ENCODE measurements at regions not wholly inside any gene's neighbourhood (a gene's known extent, or its start where the extent isn't known, plus 50 kb on each side); places are given as distances from the start of the nearest gene placed in this dataset.

GRCh38 chr20:21033817-21034216, 72.3 kb downstream of the LINC00237 start:
- Histone ChIP-seq H3K79me2 (ENCODE audit: insufficient read depth, low read length) (no peaks in the 10 kb centered on the region), H3K4me1 (ENCODE audit: insufficient read depth, low read length) (no peaks in the 10 kb centered on the region), H3K4me2 (ENCODE audit: low read length) (no peak overlapping the region), H3K4me3 (ENCODE audit: insufficient read depth, low read depth, low read length) (no peak overlapping the region), H2AFZ (ENCODE audit: low read depth, low read length) (no peak overlapping the region), H4K20me1 (ENCODE audit: insufficient read depth, low read length) (no peaks in the 10 kb centered on the region), H3K9me3 (ENCODE audit: insufficient read depth, low read depth, low read length) (no peaks in the 10 kb centered on the region), H3K9ac (ENCODE audit: low read length) (no peak overlapping the region), H3K27ac (ENCODE audit: low read depth, low read length) (no peak overlapping the region), H3K36me3 (ENCODE audit: insufficient read depth, low read length) (no peaks in the 10 kb centered on the region), H3K27me3 (ENCODE audit: insufficient read depth, low read length) (no peaks in the 10 kb centered on the region)
- no peak overlapping the region for H3K4me3 Mint-ChIP-seq (ENCODE audit: unreplicated experiment)
- no peak for TF ChIP-seq CTCF (IDR thresholded peaks at IDR 0.05; ENCODE audit: insufficient read depth, low read depth, low read length)
- TF ChIP-seq EZH2 (IDR thresholded peaks at IDR 0.05; ENCODE audit: insufficient read depth, low read length) = no peak
- no peaks in the 10 kb centered on the region for H3K9me3 Mint-ChIP-seq (ENCODE audit: unreplicated experiment)
- no peaks in the 10 kb centered on the region for H3K36me3 Mint-ChIP-seq (ENCODE audit: low read depth, unreplicated experiment)
- FAIRE-seq = no peak
- H3K27me3 Mint-ChIP-seq (ENCODE audit: low read depth, unreplicated experiment) = peaks cover 18% of the 10 kb centered on the region
- no peak for DNase-seq (ENCODE audit: low read depth)
- no peaks in the 10 kb centered on the region for H3K4me1 Mint-ChIP-seq (ENCODE audit: low read depth, unreplicated experiment)
- no peak overlapping the region for H3K27ac Mint-ChIP-seq (ENCODE audit: unreplicated experiment)

GRCh38 chr20:21031666-21032065, 74.5 kb downstream of the LINC00237 start:
- H3K27me3 ChIP-seq (ENCODE audit: insufficient read depth, low read length) = no peaks in the 10 kb centered on the region
- Mint-ChIP-seq H3K4me3 (ENCODE audit: unreplicated experiment) (no peak overlapping the region), H3K4me1 (ENCODE audit: low read depth, unreplicated experiment) (peaks cover 1% of the 10 kb centered on the region), H3K27me3 (ENCODE audit: low read depth, unreplicated experiment) (peaks cover 18% of the 10 kb centered on the region), H3K36me3 (ENCODE audit: low read depth, unreplicated experiment) (no peaks in the 10 kb centered on the region), H3K9me3 (ENCODE audit: unreplicated experiment) (no peaks in the 10 kb centered on the region), H3K27ac (ENCODE audit: unreplicated experiment) (no peak overlapping the region)
- no peak overlapping the region for H2AFZ ChIP-seq (ENCODE audit: low read depth, low read length)
- TF ChIP-seq EZH2 (IDR thresholded peaks at IDR 0.05; ENCODE audit: insufficient read depth, low read length) (no peak), CTCF (IDR thresholded peaks at IDR 0.05; ENCODE audit: insufficient read depth, low read depth, low read length) (no peak)
- no peaks in the 10 kb centered on the region for H3K79me2 ChIP-seq (ENCODE audit: insufficient read depth, low read length)
- FAIRE-seq (no peak), DNase-seq (ENCODE audit: low read depth) (no peak)
- no peaks in the 10 kb centered on the region for H3K9me3 ChIP-seq (ENCODE audit: insufficient read depth, low read depth, low read length)
- H3K9ac ChIP-seq (ENCODE audit: low read length) = no peak overlapping the region
- H4K20me1 ChIP-seq (ENCODE audit: insufficient read depth, low read length) = no peaks in the 10 kb centered on the region
- no peak overlapping the region for H3K4me3 ChIP-seq (ENCODE audit: insufficient read depth, low read depth, low read length)
- H3K4me1 ChIP-seq (ENCODE audit: insufficient read depth, low read length) = no peaks in the 10 kb centered on the region
- no peaks in the 10 kb centered on the region for H3K36me3 ChIP-seq (ENCODE audit: insufficient read depth, low read length)
- no peak overlapping the region for H3K4me2 ChIP-seq (ENCODE audit: low read length)
- no peak overlapping the region for H3K27ac ChIP-seq (ENCODE audit: low read depth, low read length)

GRCh38 chr20:21029341-21029740, 76.8 kb downstream of the LINC00237 start:
- Histone ChIP-seq H3K36me3 (ENCODE audit: insufficient read depth, low read length) (no peaks in the 10 kb centered on the region), H2AFZ (ENCODE audit: low read depth, low read length) (no peak overlapping the region)

More at GRCh38 chr20:21029341-21029740, 76.8 kb downstream of the LINC00237 start:
- H3K4me1 ChIP-seq (ENCODE audit: insufficient read depth, low read length) = no peaks in the 10 kb centered on the region
- no peaks in the 10 kb centered on the region for H3K79me2 ChIP-seq (ENCODE audit: insufficient read depth, low read length)
- H3K9ac ChIP-seq (ENCODE audit: low read length) = no peak overlapping the region
- H3K27me3 ChIP-seq (ENCODE audit: insufficient read depth, low read length) = no peaks in the 10 kb centered on the region
- no peak overlapping the region for H3K27ac ChIP-seq (ENCODE audit: low read depth, low read length)
- no peaks in the 10 kb centered on the region for H3K9me3 Mint-ChIP-seq (ENCODE audit: unreplicated experiment)
- no peak overlapping the region for H3K4me3 Mint-ChIP-seq (ENCODE audit: unreplicated experiment)
- H3K4me1 Mint-ChIP-seq (ENCODE audit: low read depth, unreplicated experiment) = peaks cover 1% of the 10 kb centered on the region
- FAIRE-seq = no peak
- TF ChIP-seq CTCF (IDR thresholded peaks at IDR 0.05; ENCODE audit: insufficient read depth, low read depth, low read length) (no peak), EZH2 (IDR thresholded peaks at IDR 0.05; ENCODE audit: insufficient read depth, low read length) (no peak)
- H3K4me3 ChIP-seq (ENCODE audit: insufficient read depth, low read depth, low read length) = no peak overlapping the region
- no peaks in the 10 kb centered on the region for H3K36me3 Mint-ChIP-seq (ENCODE audit: low read depth, unreplicated experiment)
- no peak for DNase-seq (ENCODE audit: low read depth)
- H4K20me1 ChIP-seq (ENCODE audit: insufficient read depth, low read length) = no peaks in the 10 kb centered on the region
- H3K27me3 Mint-ChIP-seq (ENCODE audit: low read depth, unreplicated experiment) = peaks cover 13% of the 10 kb centered on the region
- no peak overlapping the region for H3K27ac Mint-ChIP-seq (ENCODE audit: unreplicated experiment)
- no peak overlapping the region for H3K4me2 ChIP-seq (ENCODE audit: low read length)
- H3K9me3 ChIP-seq (ENCODE audit: insufficient read depth, low read depth, low read length) = no peaks in the 10 kb centered on the region
